T-helper 1 cell treated with Interleukin-12 subunit alpha and Interleukin-12 subunit beta and Interleukin-4 antibody, amounts not matched to agents 30 ng/mL and 1 ng/mL, for 36 hours (primary cell): ENCODE measurements at regions not wholly inside any gene's neighbourhood (a gene's known extent, or its start where the extent isn't known, plus 50 kb on each side); places are given as distances from the start of the nearest gene placed in this dataset.
"Not testable (repeated sequence)": the region's sequence is repeated elsewhere in the genome, so short reads cannot be mapped to it uniquely, and the experiment has no call there.

Source experiments
- intact Hi-C: fragments of 100-400 bp; cut with micrococcal nuclease; formaldehyde crosslinking; loops from one replicate; pipeline ENCODE4 v1.15.1; 2024

DNA sequence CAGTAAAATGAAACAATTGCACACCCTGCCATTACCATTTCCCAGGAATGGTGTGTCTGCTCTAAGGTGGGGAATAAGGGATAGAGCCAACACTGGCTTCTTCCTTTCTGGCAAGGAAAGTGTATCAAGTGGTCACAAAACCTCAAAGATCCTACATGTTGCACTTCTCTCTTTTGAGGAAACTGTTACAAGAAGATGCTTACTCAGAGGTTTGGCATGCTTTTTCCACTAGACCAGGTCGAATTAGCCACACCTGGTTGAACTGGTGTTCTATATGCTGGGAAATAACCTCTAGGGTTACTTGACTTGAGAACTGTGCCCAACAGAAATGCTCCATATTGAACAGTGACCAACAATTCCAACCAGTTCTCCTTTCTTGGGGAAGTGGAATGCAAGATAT is 102.9 kb downstream of the LRRN1 start:
- intact Hi-C loops = no loop called here

DNA sequence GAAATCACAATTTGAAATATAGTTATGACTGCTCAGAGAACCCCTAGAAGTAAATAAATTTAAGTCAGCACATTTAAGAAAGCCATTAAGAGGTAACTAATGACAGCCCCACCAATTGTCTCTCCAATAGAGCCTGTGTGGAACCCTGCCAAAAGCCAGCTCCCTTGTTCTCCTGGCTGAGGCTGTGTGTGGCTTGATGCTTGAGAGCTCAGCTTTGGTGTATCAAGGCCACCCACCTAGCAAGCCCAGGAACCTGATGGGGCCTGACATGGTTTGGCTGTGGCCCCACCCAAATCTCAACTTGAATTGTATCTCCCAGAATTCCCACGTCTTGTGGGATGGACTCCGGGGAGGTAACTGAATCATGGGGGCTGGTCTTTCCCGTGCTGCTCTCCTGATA is 106.9 kb downstream of the LRRN1 start:
- intact Hi-C loops = no loop called here

DNA sequence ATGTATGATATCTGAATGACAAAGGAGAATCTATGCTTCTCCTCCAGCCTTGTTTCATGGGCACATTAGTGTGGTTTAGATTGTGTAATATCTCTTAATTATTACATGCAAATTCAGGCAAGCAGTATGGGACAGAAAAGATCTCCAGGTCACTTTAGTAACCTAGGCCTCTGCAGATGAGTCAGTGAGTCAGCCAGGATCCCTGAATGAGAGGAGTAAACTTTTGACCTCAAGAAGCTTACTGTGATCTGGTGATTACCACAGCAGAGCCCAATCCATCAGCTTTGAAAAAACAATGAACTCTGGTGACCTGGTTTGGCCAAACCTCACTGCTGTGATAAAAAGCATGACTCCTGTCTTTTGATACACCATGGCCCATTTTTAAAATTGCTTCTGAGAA is 107.8 kb downstream of the LRRN1 start:
- intact Hi-C loops = no loop called here

DNA sequence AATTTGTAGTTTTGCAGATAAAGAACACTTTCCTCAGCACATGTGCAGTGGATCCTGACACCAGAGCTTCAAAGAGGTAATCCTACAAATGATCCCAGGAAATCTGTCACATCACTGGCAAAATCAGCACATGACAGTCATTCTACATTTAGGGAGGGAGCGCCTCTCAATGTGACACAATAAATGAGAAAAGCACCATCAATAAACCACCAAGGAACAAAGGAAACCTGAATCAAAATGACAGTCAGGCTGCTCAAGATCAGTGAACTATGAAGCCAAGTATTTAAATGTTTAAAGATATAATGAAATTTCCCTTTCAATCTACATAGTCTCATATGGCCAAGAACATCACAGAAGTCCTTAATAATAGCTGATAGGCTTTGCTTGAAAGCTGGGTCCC is 119.5 kb downstream of the LRRN1 start:
- intact Hi-C loops = no loop called here

GRCh38 chr3:3919316-3919715 is 120.1 kb downstream of the LRRN1 start:
- intact Hi-C loops = no loop called here

- intact Hi-C loops = no loop called here
Measured at GRCh38 chr3:3923619-3924018, 124.4 kb downstream of the LRRN1 start.

DNA sequence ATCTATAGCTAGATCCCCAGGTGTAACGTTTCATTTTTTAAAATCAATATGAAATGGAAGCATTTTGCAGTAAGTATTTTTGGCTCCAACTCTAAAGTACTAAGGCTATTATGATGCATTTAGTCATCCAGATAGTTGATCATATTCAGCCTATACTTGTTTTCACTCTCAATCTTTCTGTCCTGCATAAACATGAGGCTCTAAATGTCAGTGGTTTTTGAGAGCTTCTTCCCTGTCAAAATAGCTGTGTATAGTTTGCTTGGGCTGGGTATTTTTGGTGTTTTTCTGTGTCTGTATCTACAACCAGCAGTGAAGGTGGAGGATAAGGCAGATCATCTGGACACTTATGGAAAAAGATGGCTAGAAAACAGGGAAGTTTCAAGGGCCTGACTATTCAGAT is 128.0 kb downstream of the LRRN1 start:
- intact Hi-C loops = no loop called here

DNA sequence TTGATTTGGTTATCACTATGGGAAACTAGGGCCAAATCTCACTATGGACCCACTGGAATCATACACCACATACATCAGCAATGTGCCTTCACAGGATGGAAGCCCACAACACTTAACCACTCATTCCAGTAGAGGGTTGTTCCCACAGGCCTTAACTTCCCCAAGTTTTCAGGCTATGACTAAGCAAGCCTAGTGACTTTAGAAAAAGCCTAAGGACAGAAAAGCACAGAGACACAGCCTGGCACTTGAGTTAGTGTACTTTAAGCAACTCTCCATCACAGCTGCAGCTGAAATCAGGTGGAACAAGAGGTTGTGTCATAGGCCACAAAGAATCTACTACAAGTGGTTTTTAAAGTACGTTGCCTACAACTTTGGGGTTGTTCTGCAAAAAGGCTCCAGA is 128.7 kb downstream of the LRRN1 start:
- intact Hi-C loops = no loop called here

DNA sequence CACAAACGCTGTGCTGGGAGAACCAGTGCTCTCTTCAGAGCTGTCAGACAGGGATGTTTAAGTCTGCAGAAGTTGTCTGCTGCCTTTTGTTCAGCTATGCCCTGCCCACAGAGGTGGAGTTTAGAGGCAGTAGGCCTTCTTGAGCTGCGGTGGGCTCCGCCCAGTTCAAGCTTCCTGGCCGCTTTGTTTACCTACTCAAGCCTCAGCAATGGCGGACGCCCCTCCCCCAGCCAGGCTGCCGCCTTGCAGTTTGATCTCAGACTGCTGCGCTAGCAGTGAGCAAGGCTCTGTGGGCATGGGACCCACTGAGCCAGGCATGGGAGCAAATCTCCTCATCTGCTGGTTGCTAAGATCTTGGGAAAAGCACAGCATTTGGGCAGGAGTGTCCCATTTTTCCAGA is 142.1 kb downstream of the LRRN1 start:
- intact Hi-C loops = not testable (repeated sequence)

GRCh38 chr3:3951071-3951470 is 151.8 kb downstream of the LRRN1 start:
- intact Hi-C loops = no loop called here

- intact Hi-C loops = no loop called here
Measured at GRCh38 chr3:3951501-3951900, 152.3 kb downstream of the LRRN1 start.

- intact Hi-C loops = not testable (repeated sequence)
Measured at GRCh38 chr3:3962867-3963266, 163.6 kb downstream of the LRRN1 start.

DNA sequence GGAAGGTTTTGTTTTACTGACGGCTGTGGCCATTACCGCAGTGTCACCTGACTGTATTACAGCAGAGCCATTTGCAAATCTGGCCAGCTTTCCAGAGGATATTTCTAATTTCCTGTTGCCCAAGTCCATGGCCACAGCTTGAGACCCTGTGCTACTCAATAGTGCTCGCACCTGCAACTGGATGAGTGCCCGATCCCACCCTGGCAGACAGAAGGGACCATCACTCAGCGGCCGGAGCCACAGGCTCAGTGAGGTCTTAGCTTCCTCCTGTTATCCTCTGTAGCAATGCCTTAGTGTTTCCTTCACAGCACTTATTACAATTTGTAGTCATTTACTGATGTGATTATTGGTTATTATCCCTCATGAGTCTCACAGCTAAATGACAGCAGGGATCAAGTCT is 184.8 kb downstream of the LRRN1 start:
- intact Hi-C loops = no loop called here

DNA sequence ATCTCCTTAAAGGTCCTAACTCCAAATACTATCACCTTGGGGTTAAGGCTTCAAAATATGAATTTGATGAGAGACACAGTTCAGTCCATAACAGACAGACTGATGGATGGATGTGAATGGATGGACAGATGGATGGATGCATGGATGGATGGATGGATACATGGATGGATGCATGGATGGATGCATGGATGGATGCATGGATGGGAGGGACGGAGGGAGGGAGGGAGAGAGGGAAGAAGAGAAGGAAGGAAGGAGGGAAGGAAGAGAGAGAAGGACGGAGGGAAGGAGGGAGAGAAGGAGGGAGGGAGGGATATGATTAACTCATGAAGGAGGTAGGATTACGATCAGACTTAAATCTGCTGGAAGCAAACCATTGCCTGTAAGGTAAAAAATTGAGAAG is 192.4 kb downstream of the LRRN1 start:
- intact Hi-C loops = no loop called here

DNA sequence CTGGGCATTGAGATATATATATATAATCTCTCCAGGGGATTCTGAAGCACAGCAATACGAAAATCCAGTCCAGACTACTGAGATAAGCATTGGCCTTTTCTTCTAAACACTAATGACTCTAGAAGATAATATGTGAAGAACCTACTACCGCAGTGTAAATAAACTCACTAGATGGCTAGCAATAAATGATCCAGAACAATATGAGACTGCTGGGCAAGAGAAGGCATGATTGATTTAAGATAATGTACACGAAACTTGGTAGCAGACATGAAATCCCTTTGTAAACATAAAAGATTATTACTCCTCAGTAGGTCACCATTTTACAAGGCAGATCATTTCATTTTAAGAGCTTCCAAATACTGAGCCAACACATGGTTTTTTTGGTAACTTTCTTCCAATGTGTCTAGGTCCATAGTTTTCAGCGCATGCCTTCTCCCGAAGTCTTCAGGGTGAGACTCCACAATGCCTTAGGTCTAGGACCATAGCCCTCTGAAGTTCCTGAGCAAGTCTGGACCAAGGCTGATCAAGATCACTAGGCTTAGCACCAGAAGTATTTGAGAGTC is 193.2 kb downstream of the LRRN1 start:
- intact Hi-C loops = no loop called here

DNA sequence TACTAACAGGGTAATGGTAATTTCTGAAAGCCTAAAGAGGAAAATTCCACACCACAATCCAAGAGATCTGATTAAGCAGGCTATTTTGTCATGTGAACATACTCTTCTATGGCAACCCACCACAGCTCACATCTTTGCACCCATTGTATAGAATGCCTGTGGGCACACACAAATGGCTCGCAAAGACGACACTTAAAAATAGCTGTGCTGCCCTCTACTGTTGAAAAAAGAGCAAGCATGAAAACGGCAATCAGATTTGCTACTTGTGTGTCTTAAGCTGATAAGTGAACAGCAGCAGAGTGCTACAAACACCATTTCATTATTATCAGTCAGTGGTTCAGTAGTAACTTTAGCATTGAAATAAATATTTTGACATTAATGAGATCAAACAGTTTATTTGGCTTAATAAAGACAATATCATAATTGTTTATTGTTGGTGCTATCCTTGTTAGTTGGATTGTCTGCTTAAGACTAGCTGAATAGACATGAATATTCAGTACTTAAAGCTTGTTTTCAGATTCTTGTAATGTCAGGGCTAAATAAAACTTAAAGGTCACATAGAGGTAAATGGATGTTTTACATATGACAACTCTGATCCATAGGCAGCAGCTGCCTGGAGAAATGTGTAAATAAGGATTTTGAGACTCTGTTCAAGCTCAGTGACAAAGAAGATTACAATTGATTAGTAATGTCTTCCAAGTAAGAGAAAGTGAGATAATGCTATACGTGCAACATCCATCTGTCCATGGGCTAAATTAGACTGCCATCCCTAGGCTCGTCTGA is 199.1 kb downstream of the LRRN1 start:
- intact Hi-C loops = loop anchor here (1.0 to 5.0 kb wide), 2 partner anchors 294 to 802 kb away; no protein-coding TSS in a partner anchor

GRCh38 chr3:3999340-3999739 is 200.1 kb downstream of the LRRN1 start:
- intact Hi-C loops = loop anchor here (5.0 kb wide), 1 partner anchor 293 kb away; no protein-coding TSS in a partner anchor

DNA sequence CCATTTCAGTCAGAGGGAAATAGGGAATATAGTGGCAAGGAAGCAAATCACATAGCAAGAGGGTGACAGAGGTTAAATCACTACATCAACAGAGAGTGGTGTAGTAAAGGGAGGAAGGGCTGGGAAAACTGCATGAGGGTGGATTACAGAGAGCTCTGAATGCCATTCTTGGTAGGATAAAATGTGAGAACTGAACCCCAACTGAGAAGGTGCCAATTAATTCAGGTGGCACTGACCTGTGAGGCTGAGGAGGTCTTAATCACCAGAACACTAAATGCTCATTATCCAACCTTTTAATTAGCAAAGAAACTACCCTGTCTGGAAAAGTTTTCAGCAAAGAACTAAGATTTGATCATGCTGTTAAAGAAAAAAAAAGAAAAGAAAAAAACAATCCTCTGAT is 202.7 kb downstream of the LRRN1 start:
- intact Hi-C loops = no loop called here

DNA sequence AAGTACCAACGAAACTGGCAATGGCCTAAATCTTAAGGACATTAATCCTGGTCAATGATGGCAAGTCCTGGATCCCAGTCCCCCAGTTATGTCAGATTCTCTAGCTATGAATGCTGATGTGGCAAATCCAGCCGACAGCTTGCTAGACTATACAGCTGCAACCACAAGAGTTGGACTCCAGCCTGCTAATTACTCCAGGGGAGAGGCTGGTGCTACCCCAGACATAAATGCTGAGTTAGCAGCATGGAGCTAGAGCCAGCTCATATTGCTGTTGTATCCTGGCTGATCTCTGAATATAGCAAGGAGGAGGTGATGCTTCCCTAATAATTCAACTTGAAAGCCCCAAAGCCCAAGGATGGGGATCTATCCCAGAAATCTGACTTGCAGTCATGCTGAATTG is 207.1 kb downstream of the LRRN1 start:
- intact Hi-C loops = no loop called here

GRCh38 chr3:4008205-4008604 is 209.0 kb downstream of the LRRN1 start:
- intact Hi-C loops = no loop called here

DNA sequence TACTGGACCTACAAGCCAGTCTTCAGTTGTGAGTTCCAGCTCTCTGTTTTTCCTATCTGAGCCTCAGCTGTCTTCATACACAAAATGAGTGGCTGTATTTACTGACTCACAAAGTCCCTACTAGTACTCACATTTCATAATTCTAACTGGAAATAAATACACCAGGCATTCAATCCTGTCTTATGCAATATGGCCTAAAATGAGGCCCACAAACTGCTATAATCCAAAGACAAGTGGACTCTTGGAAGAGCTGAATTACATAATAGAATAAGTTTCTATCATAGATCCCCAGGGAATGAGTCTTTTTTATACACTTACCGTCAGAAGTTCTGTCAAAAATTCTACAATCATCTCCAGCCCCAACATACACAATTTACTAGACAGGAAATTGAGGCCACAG is 211.9 kb downstream of the LRRN1 start:
- intact Hi-C loops = no loop called here

- intact Hi-C loops = no loop called here
Measured at GRCh38 chr3:4015426-4015825, 216.2 kb downstream of the LRRN1 start.

GRCh38 chr3:4019501-4019900 is 220.3 kb downstream of the LRRN1 start:
- intact Hi-C loops = no loop called here
